A673 (cell line): ENCODE measurements at regions not wholly inside any gene's neighbourhood (a gene's known extent, or its start where the extent isn't known, plus 50 kb on each side); places are given as distances from the start of the nearest gene placed in this dataset.

Experiments
- CTCF ChIP-seq: fragments of 300-800, 200-600 bp; sonication (generic); conservative IDR thresholded peaks from 2 replicates; pipeline ENCODE4 v1.5.1; 2017; ENCODE audit warnings: low read depth, mild to moderate bottlenecking, antibody characterized with exemption, low read length, moderate library complexity, mixed read lengths
- EZH2 ChIP-seq: fragments of 200-600 bp; sonication (generic); IDR thresholded peaks from 2 replicates; pipeline ENCODE4 v1.6.1; 2017; ENCODE audit warnings: borderline replicate concordance, low read depth, mild to moderate bottlenecking, mixed read lengths, antibody characterized with exemption, low read length; ENCODE audit not compliant: poor library complexity, severe bottlenecking

- TF ChIP-seq CTCF (no peak), EZH2 (no peak)
Measured at GRCh38 chr21:34004974-34005373, 68.4 kb upstream of the MRPS6 start.
